Suppressor macrophage (primary cell): ENCODE measurements at regions not wholly inside any gene's neighbourhood (a gene's known extent, or its start where the extent isn't known, plus 50 kb on each side); places are given as distances from the start of the nearest gene placed in this dataset.

ENCODE experiments used
- DNase-seq, 4 experiments: peaks; one replicate each; pipeline ENCODE4 v3.0.0-alpha.2; 2020 to 2022

- no peak for DNase-seq
These were observed 50.1 kb upstream of the JPH3 start for GRCh38 chr16:87552072-87552718.

- no peak for DNase-seq
These were observed 50.8 kb upstream of the JPH3 start for GRCh38 chr16:87551487-87551886.

GRCh38 chr16:87550495-87550961 lies 51.8 kb upstream of the JPH3 start:
- peak in 3 of 4 experiments; percentile 48 to 70 (median 57) for DNase-seq

GRCh38 chr16:87549627-87550494 lies 52.4 kb upstream of the JPH3 start:
- DNase-seq = no peak

- peak in 3 of 4 experiments; percentile 27 to 61 (median 55) for DNase-seq
These were observed 54.3 kb upstream of the JPH3 start for GRCh38 chr16:87548046-87548445.

GRCh38 chr16:87543436-87544191 lies 50.8 kb upstream of the ZCCHC14 start:
- DNase-seq = peak; percentile 35 to 67 (median 44)

- no peak for DNase-seq
These were observed 49.8 kb upstream of the ZCCHC14 start for GRCh38 chr16:87542531-87543102.
